GM19351 (cell line): ENCODE measurements at regions not wholly inside any gene's neighbourhood (a gene's known extent, or its start where the extent isn't known, plus 50 kb on each side); places are given as distances from the start of the nearest gene placed in this dataset.

Source experiments
- ATAC-seq: cut with Tn5 transposase; IDR thresholded peaks from one replicate; pipeline ENCODE4 v1.9.1; 2021; ENCODE audit warnings: mild to moderate bottlenecking, moderate library complexity; ENCODE audit not compliant: unreplicated experiment

GRCh38 chr7:132072873-132073272 lies 503.4 kb downstream of the PLXNA4 start:
- no peak for ATAC-seq

- ATAC-seq = no peak
These were observed 504.1 kb downstream of the PLXNA4 start for GRCh38 chr7:132072165-132072564.

GRCh38 chr7:132069306-132069705 lies 507.0 kb downstream of the PLXNA4 start:
- ATAC-seq = no peak

GRCh38 chr7:132066761-132067171 lies 509.5 kb downstream of the PLXNA4 start:
- no peak for ATAC-seq

GRCh38 chr7:132065989-132066603 lies 509.7 kb upstream of the PODXL start:
- no peak for ATAC-seq

GRCh38 chr7:132065193-132065988 lies 509.0 kb upstream of the PODXL start:
- ATAC-seq = no peak

- ATAC-seq = no peak
These were observed 507.4 kb upstream of the PODXL start for GRCh38 chr7:132063800-132064199.

GRCh38 chr7:132061937-132062336 lies 505.5 kb upstream of the PODXL start:
- no peak for ATAC-seq

GRCh38 chr7:132059141-132059540 lies 502.7 kb upstream of the PODXL start:
- peak; percentile 77 for ATAC-seq

GRCh38 chr7:132055336-132056120 lies 499.1 kb upstream of the PODXL start:
- no peak for ATAC-seq

GRCh38 chr7:132053871-132054270 lies 497.4 kb upstream of the PODXL start:
- no peak for ATAC-seq

- ATAC-seq = no peak
These were observed 494.9 kb upstream of the PODXL start for GRCh38 chr7:132051311-132051710.

GRCh38 chr7:132049462-132050304 lies 493.3 kb upstream of the PODXL start:
- no peak for ATAC-seq

- no peak for ATAC-seq
These were observed 489.1 kb upstream of the PODXL start for GRCh38 chr7:132045481-132045980.

GRCh38 chr7:132045002-132045401 lies 488.6 kb upstream of the PODXL start:
- no peak for ATAC-seq

- ATAC-seq = no peak
These were observed 487.8 kb upstream of the PODXL start for GRCh38 chr7:132044247-132044646.

GRCh38 chr7:132041108-132041507 lies 484.7 kb upstream of the PODXL start:
- no peak for ATAC-seq

- no peak for ATAC-seq
These were observed 479.3 kb upstream of the PODXL start for GRCh38 chr7:132035517-132036362.

GRCh38 chr7:132034748-132035416 lies 478.5 kb upstream of the PODXL start:
- ATAC-seq = no peak
